ENCODE measurements at regions not wholly inside any gene's neighbourhood (a gene's known extent, or its start where the extent isn't known, plus 50 kb on each side); places are given as distances from the start of the nearest gene placed in this dataset.
"Not testable (repeated sequence)": the region's sequence is repeated elsewhere in the genome, so short reads cannot be mapped to it uniquely, and the experiment has no call there.

DNA sequence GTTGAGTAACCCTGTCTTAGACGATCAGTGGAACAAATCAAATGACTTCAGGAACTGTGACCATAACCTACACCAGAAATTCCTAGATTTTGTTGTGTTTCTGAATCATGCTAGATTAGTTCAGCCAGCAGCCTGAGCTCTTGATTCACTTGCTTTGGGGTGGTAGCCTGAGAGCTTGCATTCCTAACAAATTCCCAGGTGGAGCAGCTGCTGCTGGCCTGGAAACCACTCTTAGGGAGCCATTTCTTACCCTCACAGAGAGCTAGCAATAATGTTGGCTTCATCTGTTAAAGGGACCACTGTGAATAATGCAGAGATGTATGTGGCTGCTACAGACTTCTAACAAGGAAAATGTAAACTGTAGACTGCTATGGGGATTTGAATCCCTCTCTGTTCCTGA lies 388.1 kb upstream of the PRR20A start:
- Mint-ChIP-seq H3K36me3 (ENCODE audit: insufficient read depth) (no peaks in the 10 kb centered on the region), H3K27me3 (no peaks in the 10 kb centered on the region), H3K4me1 (no peaks in the 10 kb centered on the region), H3K9me3 (peaks cover 22% of the 10 kb centered on the region), H3K4me3 (no peak overlapping the region), H3K27ac (ENCODE audit: low read depth) (no peak overlapping the region)
- DNase-seq (ENCODE audit: low spot score in 2 of 2) (no peak), ATAC-seq (replicated peaks; ENCODE audit: extremely low read depth, poor library complexity, severe bottlenecking) (no peak)

DNA sequence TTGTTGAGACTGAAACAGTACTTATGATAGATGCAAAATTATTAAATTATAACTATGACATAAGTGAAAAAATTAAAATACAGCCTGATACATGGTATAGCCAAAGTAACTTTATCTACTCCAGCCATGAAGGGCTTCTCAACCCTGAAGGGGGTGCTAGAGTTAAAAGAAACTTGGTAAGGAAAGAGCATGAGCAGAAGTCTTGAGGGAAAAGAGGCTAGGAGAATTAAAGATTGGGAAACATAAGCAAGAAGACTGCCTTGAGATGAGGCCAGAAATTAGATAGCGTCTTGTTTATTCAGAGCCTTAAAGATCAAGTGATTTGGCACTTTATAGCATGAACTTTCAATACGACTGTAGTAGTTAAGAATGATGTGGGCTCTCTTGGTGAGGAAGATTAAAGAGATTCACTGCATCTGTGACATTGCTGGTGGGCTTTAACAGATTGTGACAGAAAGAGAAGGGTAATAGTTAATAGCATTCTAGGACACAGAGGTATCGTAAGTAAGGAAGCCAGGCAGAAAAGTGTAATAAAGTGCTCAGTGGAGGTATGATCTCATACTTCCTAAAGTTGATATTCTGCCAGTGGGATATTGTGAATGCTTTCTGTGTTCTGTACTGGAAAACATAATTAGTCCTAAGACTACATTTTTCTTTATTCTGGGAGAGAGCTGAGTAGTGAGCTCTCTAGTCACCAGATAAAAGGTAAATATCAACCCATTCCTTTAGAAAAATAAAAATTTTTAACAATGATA lies 385.4 kb upstream of the PRR20A start:
- Mint-ChIP-seq H3K9me3 (peaks cover 20% of the 10 kb centered on the region), H3K4me1 (no peaks in the 10 kb centered on the region), H3K4me3 (no peak overlapping the region), H3K27me3 (no peaks in the 10 kb centered on the region), H3K36me3 (ENCODE audit: insufficient read depth) (no peaks in the 10 kb centered on the region), H3K27ac (ENCODE audit: low read depth) (no peak overlapping the region)
- ATAC-seq (replicated peaks; ENCODE audit: extremely low read depth, poor library complexity, severe bottlenecking) (no peak), DNase-seq (ENCODE audit: low spot score in 2 of 2) (no peak)

DNA sequence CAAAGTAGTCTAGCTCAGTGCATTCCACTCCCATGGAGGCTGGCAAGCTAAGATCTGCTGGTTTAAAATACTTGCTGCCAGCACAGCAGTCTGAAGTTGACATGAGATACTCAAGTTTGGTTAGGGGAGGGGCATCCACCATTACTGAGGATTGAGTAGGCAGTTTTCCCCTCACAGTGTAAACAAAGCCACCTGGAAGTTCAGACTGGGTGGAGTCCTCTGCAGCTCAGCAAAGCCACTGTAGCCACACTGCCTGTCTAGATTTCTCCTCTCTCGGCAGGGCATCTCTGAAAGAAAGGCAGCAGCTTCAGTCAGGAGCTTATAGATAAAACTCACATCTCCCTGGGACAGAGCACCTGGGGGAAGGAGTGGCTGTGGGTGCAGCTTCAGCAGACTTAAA lies 377.4 kb upstream of the PRR20A start:
- H3K36me3 Mint-ChIP-seq (ENCODE audit: insufficient read depth); H3K27me3 Mint-ChIP-seq; H3K27ac Mint-ChIP-seq (ENCODE audit: low read depth); H3K4me1 Mint-ChIP-seq; DNase-seq (ENCODE audit: low spot score in 2 of 2); H3K4me3 Mint-ChIP-seq; ATAC-seq (replicated peaks; ENCODE audit: extremely low read depth, poor library complexity, severe bottlenecking): not testable (repeated sequence)
- peaks cover 31% of the 10 kb centered on the region for H3K9me3 Mint-ChIP-seq

DNA sequence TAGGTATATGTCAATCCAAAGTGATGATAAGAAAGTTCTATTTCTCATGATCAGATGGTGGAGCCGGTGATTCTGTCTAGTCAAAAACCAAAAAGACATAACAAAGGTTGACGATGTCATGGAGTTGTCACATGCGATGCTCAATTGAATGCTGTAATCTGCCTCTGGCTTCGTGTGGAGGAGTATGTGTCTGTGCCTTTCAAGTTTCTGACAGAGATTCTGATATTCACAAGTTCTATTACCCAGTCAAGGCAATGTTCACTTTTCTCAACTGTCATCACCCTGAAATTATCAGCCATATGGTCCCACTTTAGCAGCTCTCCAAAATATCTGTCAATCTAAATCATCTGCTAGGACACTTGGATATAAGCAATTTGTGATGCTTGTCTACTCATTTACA lies 367.6 kb upstream of the PRR20A start:
- no peaks in the 10 kb centered on the region for H3K27me3 Mint-ChIP-seq
- H3K36me3 Mint-ChIP-seq (ENCODE audit: insufficient read depth): no peaks in the 10 kb centered on the region
- no peak overlapping the region for H3K27ac Mint-ChIP-seq (ENCODE audit: low read depth)
- no peaks in the 10 kb centered on the region for H3K4me1 Mint-ChIP-seq
- no peak overlapping the region for H3K4me3 Mint-ChIP-seq
- DNase-seq (ENCODE audit: low spot score in 2 of 2) (no peak), ATAC-seq (replicated peaks; ENCODE audit: extremely low read depth, poor library complexity, severe bottlenecking) (no peak)
- H3K9me3 Mint-ChIP-seq: peaks cover 11% of the 10 kb centered on the region

DNA sequence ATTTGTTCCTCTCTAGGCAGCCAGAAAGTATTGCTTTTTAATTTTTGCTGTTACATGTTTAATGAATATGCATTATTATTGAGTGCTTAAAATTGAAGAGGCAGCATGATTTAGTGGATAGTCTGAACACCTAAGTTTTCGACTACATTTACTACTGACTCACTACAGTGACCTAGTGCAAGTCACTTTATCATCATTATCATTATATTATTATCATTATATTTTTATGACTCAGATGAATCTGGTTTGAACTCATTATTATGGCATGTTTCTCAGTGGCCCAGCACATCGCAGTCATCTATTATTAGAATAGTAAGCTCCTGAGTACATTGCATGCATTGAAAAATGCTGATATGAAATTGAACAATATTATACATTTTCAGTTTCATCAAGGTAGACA lies 351.2 kb upstream of the PRR20A start:
- DNase-seq (ENCODE audit: low spot score in 2 of 2) (no peak), ATAC-seq (replicated peaks; ENCODE audit: extremely low read depth, poor library complexity, severe bottlenecking) (no peak)
- Mint-ChIP-seq H3K27ac (ENCODE audit: low read depth) (no peak overlapping the region), H3K36me3 (ENCODE audit: insufficient read depth) (no peaks in the 10 kb centered on the region), H3K4me3 (no peak overlapping the region), H3K27me3 (no peaks in the 10 kb centered on the region), H3K9me3 (peaks cover 6% of the 10 kb centered on the region), H3K4me1 (no peaks in the 10 kb centered on the region)

DNA sequence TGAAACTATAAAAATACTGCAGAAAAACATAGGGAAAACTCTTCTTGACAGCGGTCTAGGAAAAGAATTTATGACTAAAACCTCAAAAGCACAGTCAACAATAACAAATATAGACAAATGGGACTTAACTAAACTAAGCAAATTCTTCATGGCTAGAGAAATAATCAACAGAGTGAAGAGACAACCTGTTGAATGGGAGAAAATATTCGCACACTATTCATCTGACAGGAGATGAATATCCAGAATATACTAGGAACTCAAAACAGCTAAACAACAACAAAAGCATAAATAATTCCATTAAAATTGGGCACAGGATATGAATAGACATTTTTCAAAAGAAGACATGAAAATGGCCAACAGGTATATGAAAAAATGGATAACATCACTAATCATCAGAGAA lies 303.6 kb upstream of the PRR20A start:
- Mint-ChIP-seq H3K27ac (ENCODE audit: low read depth) (no peak overlapping the region), H3K27me3 (no peaks in the 10 kb centered on the region), H3K36me3 (ENCODE audit: insufficient read depth) (no peaks in the 10 kb centered on the region), H3K4me3 (no peak overlapping the region), H3K4me1 (no peaks in the 10 kb centered on the region), H3K9me3 (peaks cover 8% of the 10 kb centered on the region)
- DNase-seq (ENCODE audit: low spot score in 2 of 2) (no peak), ATAC-seq (replicated peaks; ENCODE audit: extremely low read depth, poor library complexity, severe bottlenecking) (no peak)

DNA sequence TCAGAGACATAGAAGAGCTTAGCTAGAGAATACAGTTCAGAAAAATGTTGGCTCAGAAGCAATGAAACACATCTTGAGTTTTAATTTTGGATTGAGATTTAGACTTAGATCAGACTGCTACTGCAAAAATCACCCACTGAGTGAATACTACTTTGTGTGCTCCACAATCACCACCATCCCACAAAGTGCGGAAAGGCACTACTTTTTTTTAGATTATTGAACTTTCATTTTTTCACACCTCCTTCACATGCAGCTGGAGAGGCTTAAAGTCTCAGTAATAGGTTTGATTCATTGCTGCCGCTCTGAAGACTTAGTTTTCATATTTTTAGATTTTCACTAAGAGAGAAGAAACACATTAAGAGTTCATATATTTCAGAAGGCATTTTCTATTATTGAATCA lies 289.9 kb upstream of the PRR20A start:
- peaks cover 22% of the 10 kb centered on the region for H3K9me3 Mint-ChIP-seq
- no peaks in the 10 kb centered on the region for H3K4me1 Mint-ChIP-seq
- DNase-seq (ENCODE audit: low spot score in 2 of 2): no peak
- ATAC-seq (replicated peaks; ENCODE audit: extremely low read depth, poor library complexity, severe bottlenecking): no peak
- H3K27ac Mint-ChIP-seq (ENCODE audit: low read depth): no peak overlapping the region
- no peaks in the 10 kb centered on the region for H3K27me3 Mint-ChIP-seq
- H3K36me3 Mint-ChIP-seq (ENCODE audit: insufficient read depth): peaks cover 2% of the 10 kb centered on the region
- no peak overlapping the region for H3K4me3 Mint-ChIP-seq

DNA sequence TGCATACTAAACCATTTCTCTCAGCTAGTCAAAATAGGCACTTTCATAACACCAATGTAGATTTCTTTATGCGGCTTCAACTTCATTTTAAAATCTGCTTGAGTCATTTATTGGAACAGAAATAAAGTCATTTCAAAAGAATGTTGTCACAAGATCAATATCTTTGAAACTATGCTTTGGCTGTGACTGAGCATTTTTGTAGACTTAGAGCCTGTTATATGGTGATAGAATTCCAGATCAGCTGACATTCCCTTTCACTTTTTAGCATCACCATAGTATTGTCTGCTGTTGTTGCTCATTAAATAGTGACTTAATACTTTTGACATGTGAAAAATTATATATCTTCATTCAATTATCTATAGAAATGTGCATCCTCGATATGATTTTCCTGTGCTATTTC lies 279.2 kb upstream of the PRR20A start:
- DNase-seq (ENCODE audit: low spot score in 2 of 2): no peak
- H3K27ac Mint-ChIP-seq (ENCODE audit: low read depth): no peak overlapping the region
- H3K9me3 Mint-ChIP-seq: peaks cover 21% of the 10 kb centered on the region
- H3K36me3 Mint-ChIP-seq (ENCODE audit: insufficient read depth): no peaks in the 10 kb centered on the region
- ATAC-seq (replicated peaks; ENCODE audit: extremely low read depth, poor library complexity, severe bottlenecking): no peak
- no peaks in the 10 kb centered on the region for H3K27me3 Mint-ChIP-seq
- no peak overlapping the region for H3K4me3 Mint-ChIP-seq
- no peaks in the 10 kb centered on the region for H3K4me1 Mint-ChIP-seq

DNA sequence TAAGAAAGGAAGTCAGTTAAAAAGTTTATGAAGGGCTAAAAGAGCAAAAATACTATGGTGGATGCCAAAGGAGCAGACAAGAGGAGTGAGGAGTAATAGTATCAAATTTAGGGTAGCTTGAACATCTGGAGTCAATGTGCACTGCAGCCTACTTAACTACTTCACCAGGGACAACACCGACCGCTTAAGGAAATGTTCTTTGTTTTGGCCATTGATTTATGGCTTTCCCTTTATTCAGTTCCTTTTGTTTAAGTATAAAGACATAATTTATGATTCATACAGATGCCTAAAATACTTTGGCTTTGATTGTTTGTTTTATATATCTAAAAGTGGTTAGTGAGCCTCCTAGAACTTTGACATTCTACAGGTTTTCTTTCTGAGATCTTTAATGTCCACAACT lies 276.3 kb upstream of the PRR20A start:
- Mint-ChIP-seq H3K27ac (ENCODE audit: low read depth) (no peak overlapping the region), H3K4me3 (no peak overlapping the region), H3K27me3 (no peaks in the 10 kb centered on the region), H3K4me1 (no peaks in the 10 kb centered on the region), H3K9me3 (peaks cover 25% of the 10 kb centered on the region), H3K36me3 (ENCODE audit: insufficient read depth) (no peaks in the 10 kb centered on the region)
- DNase-seq (ENCODE audit: low spot score in 2 of 2) (no peak), ATAC-seq (replicated peaks; ENCODE audit: extremely low read depth, poor library complexity, severe bottlenecking) (no peak)

DNA sequence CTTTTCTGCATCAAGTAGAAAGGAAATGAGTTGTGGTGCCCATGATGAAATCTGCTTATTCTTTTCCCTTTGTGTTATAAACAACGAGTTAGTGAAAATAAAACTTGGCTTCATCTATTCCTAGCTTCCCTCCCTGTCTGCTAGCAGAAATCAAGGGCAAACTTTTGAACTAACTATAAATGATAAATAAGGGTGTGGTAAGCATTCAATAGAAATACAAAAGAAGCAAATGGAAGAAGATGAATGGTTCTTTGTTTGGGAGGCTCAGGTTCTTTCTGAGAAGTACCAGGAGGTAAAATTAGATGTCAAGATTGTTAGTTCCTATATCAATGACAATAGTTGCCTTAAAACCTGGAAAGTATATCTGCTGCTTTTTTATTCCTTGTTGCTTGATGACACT lies 275.3 kb upstream of the PRR20A start:
- Mint-ChIP-seq H3K27ac (ENCODE audit: low read depth) (no peak overlapping the region), H3K9me3 (peaks cover 26% of the 10 kb centered on the region), H3K36me3 (ENCODE audit: insufficient read depth) (no peaks in the 10 kb centered on the region), H3K27me3 (no peaks in the 10 kb centered on the region), H3K4me1 (no peaks in the 10 kb centered on the region), H3K4me3 (no peak overlapping the region)
- ATAC-seq (replicated peaks; ENCODE audit: extremely low read depth, poor library complexity, severe bottlenecking) (no peak), DNase-seq (ENCODE audit: low spot score in 2 of 2) (no peak)

DNA sequence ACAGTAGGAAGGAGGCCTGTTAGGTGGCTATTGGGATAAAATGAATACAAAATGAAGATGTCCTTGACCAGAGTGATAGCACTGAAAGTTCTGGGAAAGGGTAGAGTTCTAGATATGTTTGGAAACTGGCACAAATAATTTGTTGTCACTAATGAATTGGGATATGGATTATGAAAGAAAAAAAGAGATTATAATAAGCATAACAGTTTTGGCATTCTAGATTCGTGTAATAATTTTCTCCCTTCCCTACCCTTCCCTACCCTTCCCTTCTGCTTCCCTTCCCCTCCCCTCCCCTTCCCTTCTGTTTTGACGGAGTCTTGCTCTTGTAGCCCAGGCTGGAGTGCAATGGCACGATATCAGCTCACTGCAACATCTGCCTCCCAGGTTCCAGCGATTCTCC lies 271.0 kb upstream of the PRR20A start:
- DNase-seq (ENCODE audit: low spot score in 2 of 2) (no peak), ATAC-seq (replicated peaks; ENCODE audit: extremely low read depth, poor library complexity, severe bottlenecking) (no peak)
- no peaks in the 10 kb centered on the region for H3K36me3 Mint-ChIP-seq (ENCODE audit: insufficient read depth)
- H3K9me3 Mint-ChIP-seq: peaks cover 11% of the 10 kb centered on the region
- no peaks in the 10 kb centered on the region for H3K27me3 Mint-ChIP-seq
- no peaks in the 10 kb centered on the region for H3K4me1 Mint-ChIP-seq
- no peak overlapping the region for H3K4me3 Mint-ChIP-seq
- no peak overlapping the region for H3K27ac Mint-ChIP-seq (ENCODE audit: low read depth)

DNA sequence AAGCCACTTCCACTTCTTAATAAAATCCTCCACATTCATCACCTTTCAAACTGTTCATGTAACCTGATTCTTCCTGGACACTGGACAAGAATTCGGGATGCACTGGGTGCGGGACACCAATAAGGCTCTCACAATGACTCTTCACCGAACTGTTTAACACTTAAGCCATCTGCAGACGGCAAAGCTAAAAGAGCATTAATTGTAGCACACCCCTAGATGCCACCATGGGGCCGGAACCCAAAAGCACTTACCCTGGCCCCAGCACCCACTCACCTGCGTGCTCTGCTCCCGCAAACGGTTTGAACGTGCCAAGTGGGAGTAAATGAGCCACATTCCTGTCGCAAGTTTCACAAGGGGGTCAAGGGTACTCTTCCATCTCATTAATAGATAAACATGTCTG lies 254.3 kb upstream of the PRR20A start:
- no peak overlapping the region for H3K4me3 Mint-ChIP-seq
- H3K27ac Mint-ChIP-seq (ENCODE audit: low read depth): no peak overlapping the region
- DNase-seq (ENCODE audit: low spot score in 2 of 2) (no peak), ATAC-seq (replicated peaks; ENCODE audit: extremely low read depth, poor library complexity, severe bottlenecking) (no peak)
- H3K27me3 Mint-ChIP-seq: no peaks in the 10 kb centered on the region
- no peaks in the 10 kb centered on the region for H3K36me3 Mint-ChIP-seq (ENCODE audit: insufficient read depth)
- peaks cover 24% of the 10 kb centered on the region for H3K9me3 Mint-ChIP-seq
- no peaks in the 10 kb centered on the region for H3K4me1 Mint-ChIP-seq

DNA sequence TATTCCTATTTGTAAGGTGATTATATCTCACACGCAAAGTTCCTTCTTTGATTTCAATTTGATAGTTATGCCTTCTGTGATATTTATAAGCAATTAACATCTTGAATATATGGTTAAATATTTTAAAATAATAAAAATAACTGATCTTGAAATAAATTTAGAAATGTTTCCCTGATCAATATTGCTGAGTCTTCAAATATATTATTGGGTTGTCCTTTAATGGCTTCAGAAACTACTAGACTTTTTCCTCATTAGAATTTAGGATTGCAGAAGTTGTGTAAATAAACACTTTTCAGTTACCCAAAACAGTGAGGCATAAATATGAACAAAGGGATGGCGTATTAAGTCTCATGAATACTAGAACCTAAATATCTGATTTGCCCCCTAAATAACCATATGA lies 252.3 kb upstream of the PRR20A start:
- Mint-ChIP-seq H3K9me3 (peaks cover 20% of the 10 kb centered on the region), H3K4me1 (no peaks in the 10 kb centered on the region), H3K4me3 (no peak overlapping the region), H3K27me3 (no peaks in the 10 kb centered on the region), H3K36me3 (ENCODE audit: insufficient read depth) (no peaks in the 10 kb centered on the region), H3K27ac (ENCODE audit: low read depth) (no peak overlapping the region)
- no peak for DNase-seq (ENCODE audit: low spot score in 2 of 2)
- ATAC-seq (replicated peaks; ENCODE audit: extremely low read depth, poor library complexity, severe bottlenecking): no peak

DNA sequence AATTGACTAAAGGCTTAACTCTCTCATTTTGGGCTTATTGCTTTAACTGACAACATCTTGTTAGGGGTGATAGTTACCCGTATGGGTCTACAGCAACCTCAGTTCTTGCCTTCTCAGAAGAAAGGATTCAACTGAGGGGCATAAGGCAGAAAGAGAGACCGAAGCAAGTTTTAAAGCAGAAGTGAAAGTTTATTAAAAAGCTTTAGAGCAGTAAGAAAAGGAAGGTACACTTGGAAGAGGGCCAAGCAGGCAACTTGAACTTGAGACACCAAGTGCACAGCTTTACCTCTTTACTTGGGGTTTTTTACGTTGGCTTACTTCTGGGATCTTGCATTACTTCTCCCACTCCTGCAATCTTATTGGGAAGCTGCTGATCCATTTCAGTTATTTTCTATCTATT lies 246.9 kb upstream of the PRR20A start:
- Mint-ChIP-seq H3K27me3 (no peaks in the 10 kb centered on the region), H3K9me3 (peaks cover 9% of the 10 kb centered on the region), H3K4me3 (no peak overlapping the region), H3K27ac (ENCODE audit: low read depth) (no peak overlapping the region), H3K4me1 (no peaks in the 10 kb centered on the region), H3K36me3 (ENCODE audit: insufficient read depth) (no peaks in the 10 kb centered on the region)
- DNase-seq (ENCODE audit: low spot score in 2 of 2) (no peak), ATAC-seq (replicated peaks; ENCODE audit: extremely low read depth, poor library complexity, severe bottlenecking) (no peak)

Data from central memory CD8-positive, alpha-beta T cell (primary cell).